GM12878 (cell line): ENCODE measurements at regions not wholly inside any gene's neighbourhood (a gene's known extent, or its start where the extent isn't known, plus 50 kb on each side); places are given as distances from the start of the nearest gene placed in this dataset.

Source experiments
- ATAC-seq: fragments of 200-7000 bp; cut with Tn5 transposase; 3 replicates; pipeline ENCODE4 v1.9.1; 2020; ENCODE audit warnings: mild to moderate bottlenecking, moderate library complexity
- BruUV-seq: library from RNA; stranded (reverse); fragments of 400-500 nt; replicated peaks from 2 replicates; lab custom pipeline; 2021; lab: Mats Ljungman, UMichigan
- CTCF ChIA-PET: fragments of 300-600 bp; sonication (Branson Sonifier 250); formaldehyde crosslinking; extraction: SDS; loops from one replicate; lab custom pipeline; 2021; ENCODE audit warnings: inconsistent platforms; lab: Yijun Ruan, JAX
- POLR2A ChIA-PET: fragments of 350-600 bp; formaldehyde crosslinking; extraction: SDS; loops from one replicate; lab custom pipeline; 2021; ENCODE audit warnings: inconsistent platforms; lab: Charles Lee
- RAD21 ChIA-PET: fragments of 300-600 bp; sonication (Branson Sonifier 250); formaldehyde crosslinking; loops from one replicate; lab custom pipeline; 2023; ENCODE audit warnings: antibody characterized with exemption; ENCODE audit not compliant: unreplicated experiment; lab: Charles Lee
- SMC1A ChIA-PET: fragments of 300-600 bp; sonication (Branson Sonifier 250); formaldehyde crosslinking; loops from one replicate; lab custom pipeline; 2023; ENCODE audit not compliant: unreplicated experiment, uncharacterized antibody; lab: Charles Lee
- DNase-seq: peaks from one replicate; pipeline ENCODE4 v3.0.0-alpha.2; 2011; ENCODE audit warnings: low read depth, low spot score
- FAIRE-seq: peaks from 3 replicates; lab custom pipeline; 2011; peaks lifted over from hg19 to GRCh38; lab: Jason Lieb, UNC
- H2AFZ ChIP-seq: 2 replicates; pipeline ENCODE4 v1.6.0; 2011; ENCODE audit warnings: low read depth, low read length, control low read depth; ENCODE audit not compliant: control insufficient read depth
- H3K27ac ChIP-seq: 2 replicates; pipeline ENCODE4 v1.5.1; 2011; ENCODE audit warnings: control low read depth; ENCODE audit not compliant: control insufficient read depth, insufficient read depth
- H3K27me3 ChIP-seq, 2 experiments: replicated peaks in 1 of 2; 2 replicates each; pipeline versions ENCODE4 v1.6.0 to v1.6.1; 2011; ENCODE audit warnings: low read length in 1 of 2; ENCODE audit not compliant: control insufficient read depth in 2 of 2, insufficient read depth in 2 of 2
- H3K36me3 ChIP-seq, 2 experiments: 2 replicates each; pipeline ENCODE4 v1.5.1; 2011; ENCODE audit warnings: low read length in 1 of 2; ENCODE audit not compliant: control insufficient read depth in 2 of 2, insufficient read depth in 2 of 2
- H3K4me1 ChIP-seq: 2 replicates; pipeline ENCODE4 v1.6.1; 2011; ENCODE audit warnings: mild to moderate bottlenecking, low read length, moderate library complexity, mixed read lengths; ENCODE audit not compliant: control insufficient read depth, insufficient read depth
- H3K4me2 ChIP-seq: 2 replicates; pipeline ENCODE4 v1.6.0; 2011; ENCODE audit warnings: control low read depth; ENCODE audit not compliant: control insufficient read depth, insufficient read depth
- H3K4me3 ChIP-seq: fragments of 200-600 bp; sonication (generic); 2 replicates; pipeline ENCODE4 v1.5.1; 2016
- H3K79me2 ChIP-seq: 2 replicates; pipeline ENCODE4 v1.6.0; 2011; ENCODE audit warnings: low read length; ENCODE audit not compliant: control insufficient read depth, insufficient read depth
- H3K9ac ChIP-seq: 2 replicates; pipeline ENCODE4 v1.8.0; 2011; ENCODE audit warnings: low read length, control low read depth, mixed read lengths; ENCODE audit not compliant: control insufficient read depth, insufficient read depth
- H3K9me3 ChIP-seq: replicated peaks from 3 replicates; pipeline ENCODE4 v1.5.1; 2011; ENCODE audit warnings: mild to moderate bottlenecking, low read length; ENCODE audit not compliant: control insufficient read depth, insufficient read depth
- H4K20me1 ChIP-seq: 2 replicates; pipeline ENCODE4 v1.6.0; 2011; ENCODE audit not compliant: control insufficient read depth, insufficient read depth
- EED ChIP-seq: sonication (generic); IDR thresholded peaks from 2 replicates; pipeline ENCODE4 v1.6.1; 2016; ENCODE audit warnings: antibody characterized with exemption, low read depth
- STAT1 ChIP-seq: fragments of 450-650 bp; conservative IDR thresholded peaks from 2 replicates; pipeline ENCODE4 v1.6.1; 2014; ENCODE audit warnings: antibody characterized with exemption, mild to moderate bottlenecking
- TBL1XR1 ChIP-seq: IDR thresholded peaks from 2 replicates; pipeline ENCODE4 v1.6.1; 2012; ENCODE audit warnings: low read depth, low read length, improper control_type of control experiment
- WGBS: methylation state at CpG from one replicate; pipeline ENCODE4 v1.1.6; 2016; ENCODE audit warnings: low lambda C conversion rate; ENCODE audit not compliant: insufficient replicate concordance, insufficient coverage; ENCODE audit errors: missing lambda C conversion rate; 5-methylcytosine and 5-hydroxymethylcytosine counted together
- in situ Hi-C: fragments of 300-500 bp; cut with MboI; formaldehyde crosslinking; loops from 9 replicates; pipeline ENCODE4 v1.14.3; 2018; ENCODE audit warnings: mixed read lengths
- intact Hi-C: fragments of 100-400 bp; cut with micrococcal nuclease; formaldehyde crosslinking; loops from one replicate; pipeline ENCODE4 v1.14.2; 2022; ENCODE audit not compliant: unreplicated experiment
- TF ChIP-seq, protein P1 (sequence below): IDR thresholded peaks from 2 replicates; pipeline ENCODE4 v1.6.1; 2012; ENCODE audit warnings: low read length, inconsistent platforms
- TF ChIP-seq, protein P2 (sequence below): fragments of 450-650 bp; formaldehyde crosslinking; IDR thresholded peaks from 2 replicates; pipeline ENCODE4 v1.4.0; 2022; ENCODE audit warnings: mild to moderate bottlenecking, moderate library complexity

DNA sequence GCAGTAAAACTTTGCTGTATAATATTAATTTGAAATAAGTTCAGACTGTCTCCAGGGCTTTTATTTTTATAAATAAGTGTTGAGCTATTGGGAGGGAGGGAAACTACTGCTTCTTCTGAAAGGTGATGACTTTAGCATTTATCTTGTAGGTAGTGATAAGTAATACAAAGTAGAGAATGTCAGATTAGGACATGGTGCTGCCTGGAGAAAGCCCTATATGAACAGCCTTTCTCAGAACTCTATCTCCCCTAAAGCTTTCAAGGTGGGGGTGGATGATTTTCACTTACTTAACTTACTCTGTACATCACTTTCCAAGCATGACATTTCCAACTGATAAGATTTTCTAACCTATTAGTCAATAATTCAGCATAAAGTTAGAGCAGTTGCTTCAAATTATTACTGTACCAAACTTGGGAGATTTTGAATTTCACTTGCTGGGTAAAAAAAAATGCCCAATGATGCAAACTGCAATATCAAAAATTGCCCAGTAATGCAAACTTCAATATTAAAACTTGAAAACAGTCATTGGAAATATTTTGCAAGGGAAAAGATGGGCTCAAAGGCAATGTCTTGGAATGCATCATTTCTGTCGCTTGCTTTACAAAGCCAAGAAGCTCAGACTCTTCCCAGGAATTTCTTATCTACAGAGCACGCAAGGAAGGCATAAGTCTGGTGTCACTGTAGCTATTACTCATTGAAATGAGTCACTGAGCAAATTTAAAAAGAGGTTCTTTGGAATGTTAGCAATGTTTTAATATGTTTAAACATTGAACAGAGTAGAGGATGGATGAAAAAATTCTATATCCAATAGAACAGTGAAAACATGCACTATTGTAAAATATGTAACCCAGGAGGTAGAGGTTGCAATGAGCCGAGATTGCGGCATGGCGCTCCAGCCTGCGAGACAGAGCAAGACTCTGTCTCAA lies 569.5 kb downstream of the PSAT1 start:
- no peak overlapping the region for H2AFZ ChIP-seq
- TF ChIP-seq, protein P1, sequence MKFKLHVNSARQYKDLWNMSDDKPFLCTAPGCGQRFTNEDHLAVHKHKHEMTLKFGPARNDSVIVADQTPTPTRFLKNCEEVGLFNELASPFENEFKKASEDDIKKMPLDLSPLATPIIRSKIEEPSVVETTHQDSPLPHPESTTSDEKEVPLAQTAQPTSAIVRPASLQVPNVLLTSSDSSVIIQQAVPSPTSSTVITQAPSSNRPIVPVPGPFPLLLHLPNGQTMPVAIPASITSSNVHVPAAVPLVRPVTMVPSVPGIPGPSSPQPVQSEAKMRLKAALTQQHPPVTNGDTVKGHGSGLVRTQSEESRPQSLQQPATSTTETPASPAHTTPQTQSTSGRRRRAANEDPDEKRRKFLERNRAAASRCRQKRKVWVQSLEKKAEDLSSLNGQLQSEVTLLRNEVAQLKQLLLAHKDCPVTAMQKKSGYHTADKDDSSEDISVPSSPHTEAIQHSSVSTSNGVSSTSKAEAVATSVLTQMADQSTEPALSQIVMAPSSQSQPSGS, result no peak
- TF ChIP-seq EED (no peak), TBL1XR1 (no peak), STAT1 (no peak)
- TF ChIP-seq, protein P2, sequence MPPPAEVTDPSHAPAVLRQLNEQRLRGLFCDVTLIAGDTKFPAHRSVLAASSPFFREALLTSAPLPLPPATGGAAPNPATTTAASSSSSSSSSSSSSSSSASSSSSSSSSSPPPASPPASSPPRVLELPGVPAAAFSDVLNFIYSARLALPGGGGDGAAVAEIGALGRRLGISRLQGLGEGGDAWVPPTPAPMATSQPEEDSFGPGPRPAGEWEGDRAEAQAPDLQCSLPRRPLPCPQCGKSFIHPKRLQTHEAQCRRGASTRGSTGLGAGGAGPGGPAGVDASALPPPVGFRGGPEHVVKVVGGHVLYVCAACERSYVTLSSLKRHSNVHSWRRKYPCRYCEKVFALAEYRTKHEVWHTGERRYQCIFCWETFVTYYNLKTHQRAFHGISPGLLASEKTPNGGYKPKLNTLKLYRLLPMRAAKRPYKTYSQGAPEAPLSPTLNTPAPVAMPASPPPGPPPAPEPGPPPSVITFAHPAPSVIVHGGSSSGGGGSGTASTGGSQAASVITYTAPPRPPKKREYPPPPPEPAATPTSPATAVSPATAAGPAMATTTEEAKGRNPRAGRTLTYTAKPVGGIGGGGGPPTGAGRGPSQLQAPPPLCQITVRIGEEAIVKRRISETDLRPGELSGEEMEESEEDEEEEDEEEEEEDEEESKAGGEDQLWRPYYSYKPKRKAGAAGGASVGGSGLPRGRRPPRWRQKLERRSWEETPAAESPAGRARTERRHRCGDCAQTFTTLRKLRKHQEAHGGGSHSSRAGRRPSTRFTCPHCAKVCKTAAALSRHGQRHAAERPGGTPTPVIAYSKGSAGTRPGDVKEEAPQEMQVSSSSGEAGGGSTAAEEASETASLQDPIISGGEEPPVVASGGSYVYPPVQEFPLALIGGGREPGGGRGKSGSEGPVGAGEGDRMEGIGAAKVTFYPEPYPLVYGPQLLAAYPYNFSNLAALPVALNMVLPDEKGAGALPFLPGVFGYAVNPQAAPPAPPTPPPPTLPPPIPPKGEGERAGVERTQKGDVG, result no peak
- in situ Hi-C loops, result no loop called here
- H3K4me3 ChIP-seq, result no peak overlapping the region
- FAIRE-seq (no peak), ATAC-seq (no peak), DNase-seq (no peak)
- SMC1A ChIA-PET, result no interaction called here
- no TSS peak for BruUV-seq
- no peak overlapping the region for H3K9ac ChIP-seq
- no peaks in the 10 kb centered on the region for H3K79me2 ChIP-seq
- H3K9me3 ChIP-seq, result no peaks in the 10 kb centered on the region
- POLR2A ChIA-PET, result no interaction called here
- H3K36me3 ChIP-seq, result no peaks in the 10 kb centered on the region
- RAD21 ChIA-PET, result no interaction called here
- no peak overlapping the region for H3K27ac ChIP-seq
- WGBS, result 34% methylated on average over 6 of the region's 6 CpGs
- H4K20me1 ChIP-seq, result no peaks in the 10 kb centered on the region
- H3K4me1 ChIP-seq, result no peaks in the 10 kb centered on the region
- intact Hi-C loops, result loop anchor here (5.0 kb wide), 1 partner anchor 39 kb away; no protein-coding TSS in a partner anchor
- CTCF ChIA-PET, result no interaction called here
- H3K27me3 ChIP-seq, result no peaks in the 10 kb centered on the region
- H3K4me2 ChIP-seq, result no peak overlapping the region
